Caki2 (cell line): ENCODE measurements at regions not wholly inside any gene's neighbourhood (a gene's known extent, or its start where the extent isn't known, plus 50 kb on each side); places are given as distances from the start of the nearest gene placed in this dataset.
"Not testable (repeated sequence)": the region's sequence is repeated elsewhere in the genome, so short reads cannot be mapped to it uniquely, and the experiment has no call there.

Experiments
- DNase-seq: peaks from one replicate; pipeline ENCODE4 v3.0.0-alpha.2; 2015; ENCODE audit warnings: low read depth
- in situ Hi-C: cut with HindIII; loops from 2 replicates; pipeline ENCODE4 v1.10.0; 2016; ENCODE audit warnings: low sequenced_read_pairs, low pct_unique_long_range_greater_than_20kb, mixed read lengths

DNA sequence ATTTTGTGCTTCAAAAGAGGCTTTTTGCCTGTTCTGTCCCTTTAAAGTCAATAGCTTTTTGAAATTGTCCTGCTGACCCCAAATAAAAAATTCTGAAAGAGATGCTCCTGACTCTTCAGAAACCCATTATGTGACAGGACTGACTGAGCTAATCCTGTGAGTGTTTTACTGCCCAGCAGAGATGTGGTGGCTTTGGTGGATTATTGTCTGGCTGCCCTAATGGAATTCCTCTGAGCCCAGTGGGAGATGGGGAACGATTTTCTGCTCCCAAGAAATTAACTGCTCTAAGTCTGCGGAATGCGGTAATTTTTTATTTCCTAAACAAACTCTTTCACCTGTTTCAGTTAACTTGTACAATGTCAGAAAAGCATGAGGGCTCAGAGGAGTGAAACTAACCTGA is 258.2 kb downstream of the IKZF2 start:
- in situ Hi-C loops: no loop called here
- DNase-seq: no peak

DNA sequence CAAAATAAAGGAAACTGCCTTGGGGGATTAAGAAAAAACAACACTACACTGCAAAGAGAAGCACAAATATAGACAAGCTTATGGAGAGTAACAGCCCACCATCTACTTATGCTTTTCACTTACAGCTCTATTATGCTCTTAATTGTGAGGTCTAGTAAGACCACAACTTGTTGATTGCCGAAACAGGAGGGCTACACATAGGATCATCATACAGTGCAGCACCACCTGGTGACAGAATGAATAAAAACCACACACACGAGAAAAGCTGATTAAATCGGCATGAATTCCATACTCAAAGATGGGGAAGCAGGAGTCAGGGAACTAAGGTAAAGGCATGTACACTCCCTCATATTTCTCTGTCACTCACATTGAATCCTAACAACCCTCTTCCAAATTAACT is 259.2 kb downstream of the IKZF2 start:
- DNase-seq: no peak
- in situ Hi-C loops: no loop called here

DNA sequence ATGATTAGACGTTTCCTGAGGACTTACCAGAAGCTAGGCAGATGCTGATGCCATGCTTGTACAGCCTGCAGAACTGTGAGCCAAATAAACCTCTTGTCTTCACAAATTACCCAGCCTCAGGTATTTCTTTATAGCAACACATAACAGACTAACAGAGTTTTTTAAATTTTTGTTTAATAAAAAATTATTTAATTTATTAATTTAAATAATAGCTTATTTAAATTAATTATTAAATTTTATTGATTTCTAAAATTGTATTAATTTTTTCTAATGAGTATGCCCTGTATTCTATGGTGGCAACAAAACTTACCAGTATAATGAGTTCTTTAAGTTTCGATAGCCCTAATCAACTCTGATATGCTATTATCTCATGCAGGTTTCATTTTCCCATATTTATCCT is 259.8 kb downstream of the IKZF2 start:
- in situ Hi-C loops: no loop called here
- DNase-seq: no peak

DNA sequence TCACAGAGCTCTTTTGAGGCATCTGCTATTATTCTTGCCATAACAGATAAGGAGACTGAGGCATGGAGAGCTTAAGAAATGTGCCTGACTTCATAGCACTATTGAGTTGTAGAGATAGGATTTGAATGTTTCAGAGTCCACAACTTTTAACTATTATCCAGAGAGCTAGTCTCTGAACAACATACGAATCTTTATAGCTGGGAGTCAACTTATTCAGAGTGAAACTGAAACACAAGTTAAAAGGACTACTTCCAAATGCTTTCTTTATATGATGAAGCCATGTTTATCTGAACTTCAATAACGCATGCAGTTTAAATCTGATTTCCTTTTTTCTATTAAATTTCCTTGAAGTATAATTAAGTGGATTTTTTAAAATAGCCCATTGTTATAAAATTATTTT is 268.8 kb downstream of the IKZF2 start:
- in situ Hi-C loops: no loop called here
- DNase-seq: no peak

DNA sequence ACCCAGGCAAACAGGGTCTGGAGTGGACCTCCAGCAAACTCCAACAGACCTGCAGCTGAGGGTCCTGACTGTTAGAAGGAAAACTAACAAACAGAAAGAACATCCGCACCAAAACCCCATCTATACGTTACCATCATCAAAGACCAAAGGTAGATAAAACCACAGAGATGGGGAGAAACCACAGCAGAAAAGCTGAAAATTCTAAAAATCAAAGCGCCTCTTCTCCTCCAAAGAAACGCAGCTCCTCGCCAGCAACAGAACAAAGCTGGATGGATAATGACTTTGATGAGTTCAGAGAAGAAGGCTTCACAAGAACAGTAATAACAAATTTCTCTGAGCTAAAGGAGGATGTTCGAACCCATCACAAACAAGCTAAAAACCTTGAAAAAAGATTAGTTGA is 274.9 kb downstream of the IKZF2 start:
- DNase-seq, in situ Hi-C loops: not testable (repeated sequence)

DNA sequence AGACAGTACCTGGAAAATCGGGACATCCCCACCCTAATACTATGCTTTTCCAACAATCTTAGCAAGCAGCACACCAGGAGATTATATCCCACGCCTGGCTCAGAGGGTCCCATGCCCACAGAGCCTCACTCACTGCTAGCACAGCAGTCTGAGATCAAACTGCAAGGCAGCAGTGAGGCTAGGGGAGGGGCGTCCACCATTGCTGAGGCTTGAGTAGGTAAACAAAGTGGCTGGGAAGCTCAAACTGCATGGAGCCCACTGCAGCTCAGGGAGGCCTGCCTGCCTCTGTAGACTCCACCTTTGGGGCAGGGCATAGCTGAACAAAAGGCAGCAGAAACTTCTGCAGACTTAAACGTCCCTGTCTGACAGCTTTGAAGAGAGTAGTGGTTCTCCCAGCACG is 275.5 kb downstream of the IKZF2 start:
- DNase-seq, in situ Hi-C loops: not testable (repeated sequence)

DNA sequence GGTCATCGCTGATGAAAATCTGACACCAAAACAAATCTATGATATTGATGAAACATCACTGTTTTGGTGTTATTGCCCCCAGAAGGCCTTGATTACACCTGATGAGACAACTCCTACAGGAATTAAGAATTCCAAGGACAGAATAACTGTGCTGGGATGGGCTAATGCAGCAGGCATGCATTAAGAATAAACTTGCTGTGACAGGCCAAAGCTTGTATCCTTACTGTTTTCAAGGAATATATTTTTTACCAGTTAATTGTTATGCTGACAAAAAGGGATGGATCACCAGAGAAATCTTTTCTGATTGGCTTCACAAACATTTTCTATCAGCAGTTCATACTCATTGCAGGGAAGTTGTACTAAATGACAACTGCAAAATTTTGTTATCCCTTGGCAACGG is 278.2 kb downstream of the IKZF2 start:
- in situ Hi-C loops: no loop called here
- DNase-seq: no peak

DNA sequence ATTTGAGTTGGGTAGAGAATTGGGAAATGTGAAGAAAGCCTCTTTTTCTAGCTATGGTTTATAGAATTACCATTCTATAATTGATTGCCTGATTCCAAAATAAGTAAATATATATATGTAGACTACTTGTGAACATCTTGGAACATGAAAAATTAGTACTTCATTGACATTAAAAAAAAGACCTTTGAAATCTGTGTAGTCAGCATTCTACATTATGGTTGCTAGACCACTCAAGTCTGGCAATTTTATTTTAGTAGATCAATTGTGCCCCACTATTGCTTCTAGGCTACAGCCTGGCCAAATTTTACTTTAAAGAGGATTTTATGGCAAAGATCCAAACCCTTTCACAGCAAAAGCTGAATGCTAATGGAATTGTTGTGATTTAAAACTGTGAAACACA is 279.8 kb downstream of the IKZF2 start:
- DNase-seq: no peak

DNA sequence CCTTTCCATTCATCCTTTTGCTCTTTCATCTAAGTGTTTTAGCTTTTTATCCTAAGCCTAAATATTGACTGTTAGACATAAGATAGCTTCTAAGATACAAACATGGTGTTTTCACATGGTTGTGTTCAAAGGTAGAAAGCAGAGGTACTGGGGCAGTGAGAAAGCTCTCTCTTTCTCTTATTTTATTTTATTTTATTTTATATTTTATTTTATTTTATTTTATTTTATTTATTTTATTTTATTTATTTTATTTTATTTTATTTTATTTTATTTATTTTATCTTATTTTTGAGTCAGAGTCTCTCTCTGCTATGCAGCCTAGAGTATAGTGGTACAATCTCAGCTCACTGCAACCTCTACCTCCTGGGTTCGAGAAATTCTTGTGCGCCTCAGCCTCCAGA is 287.2 kb downstream of the IKZF2 start:
- no peak for DNase-seq
- in situ Hi-C loops: no loop called here

More for the DNA sequence above, 279.8 kb downstream of the IKZF2 start:
- in situ Hi-C loops: no loop called here

DNA sequence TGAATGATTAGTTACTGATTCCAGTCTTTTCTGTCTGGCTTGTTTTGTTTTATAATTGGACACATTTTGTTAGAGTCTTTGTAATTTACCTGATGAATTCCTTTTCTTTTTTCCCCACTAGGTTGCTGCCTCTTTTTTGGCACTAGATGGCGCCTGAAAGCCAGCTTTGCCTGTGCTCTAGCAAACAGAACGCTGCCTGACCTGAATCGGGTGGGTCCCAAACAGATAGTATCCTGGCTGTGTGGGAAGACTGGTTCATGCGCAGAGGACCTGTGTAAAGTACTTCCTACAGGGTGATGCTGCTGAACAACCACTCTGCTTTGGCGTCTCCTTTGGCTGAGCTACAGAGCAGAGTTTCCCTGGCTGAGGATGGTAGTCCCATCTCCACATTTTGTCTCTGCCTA is 288.2 kb downstream of the IKZF2 start:
- DNase-seq: peak; percentile 26
- in situ Hi-C loops: no loop called here

DNA sequence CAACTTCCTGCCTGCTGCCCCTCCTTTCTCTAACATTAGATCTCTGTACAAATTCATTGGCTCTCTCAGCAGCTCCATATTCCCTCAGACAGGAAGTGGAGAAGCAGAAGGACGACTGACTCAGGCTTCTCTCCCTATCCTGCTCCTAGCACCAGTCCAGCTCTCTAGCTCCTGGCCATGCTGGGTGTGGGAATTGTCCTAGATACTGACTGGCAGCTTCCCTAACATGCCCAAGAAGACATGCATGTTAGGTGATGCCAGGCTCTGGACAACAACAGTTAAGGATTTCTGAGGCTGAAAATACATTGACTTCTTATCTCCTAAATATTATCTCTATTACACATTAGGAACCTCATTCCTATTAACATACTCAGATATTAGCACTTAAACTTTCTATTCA is 292.9 kb downstream of the IKZF2 start:
- DNase-seq: no peak
- in situ Hi-C loops: no loop called here

DNA sequence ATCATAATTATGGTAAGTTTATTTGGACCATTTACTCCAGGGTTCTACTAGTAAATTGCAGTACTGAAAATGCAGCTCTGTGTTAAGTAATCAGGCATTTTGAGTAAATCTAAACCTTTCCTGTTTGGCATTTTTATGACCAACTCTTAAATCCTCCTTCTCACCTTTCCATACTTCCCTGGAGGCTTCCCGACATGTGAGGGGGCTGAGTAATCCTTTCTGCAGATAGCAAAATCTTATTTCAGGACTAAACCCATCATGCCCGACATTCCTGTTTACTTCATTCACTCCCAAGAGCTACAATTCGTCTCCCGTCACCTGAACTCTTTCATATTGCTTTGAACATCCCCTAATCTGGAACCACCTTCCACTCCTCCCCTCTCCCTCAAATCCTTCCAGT is 296.6 kb downstream of the IKZF2 start:
- in situ Hi-C loops: no loop called here
- DNase-seq: no peak

DNA sequence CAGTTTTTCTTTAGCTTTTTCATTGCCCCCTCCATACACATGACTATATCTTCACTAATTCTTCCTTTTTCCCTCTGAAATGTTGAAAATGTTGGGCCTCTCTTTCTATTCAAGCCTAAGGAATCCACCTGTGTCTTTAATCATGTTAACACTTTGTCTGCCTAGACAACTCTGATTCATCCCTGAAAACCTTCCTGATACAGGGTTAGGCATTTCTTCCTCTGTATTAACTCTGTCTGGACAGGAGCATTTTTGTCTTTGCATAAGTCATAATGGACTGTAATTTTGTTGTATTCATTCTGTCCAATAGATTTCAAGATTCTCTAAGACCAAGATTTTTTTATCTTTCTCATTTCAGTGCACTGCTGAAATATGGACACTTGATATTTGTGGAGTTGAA is 297.3 kb downstream of the IKZF2 start:
- in situ Hi-C loops: no loop called here
- DNase-seq: no peak

DNA sequence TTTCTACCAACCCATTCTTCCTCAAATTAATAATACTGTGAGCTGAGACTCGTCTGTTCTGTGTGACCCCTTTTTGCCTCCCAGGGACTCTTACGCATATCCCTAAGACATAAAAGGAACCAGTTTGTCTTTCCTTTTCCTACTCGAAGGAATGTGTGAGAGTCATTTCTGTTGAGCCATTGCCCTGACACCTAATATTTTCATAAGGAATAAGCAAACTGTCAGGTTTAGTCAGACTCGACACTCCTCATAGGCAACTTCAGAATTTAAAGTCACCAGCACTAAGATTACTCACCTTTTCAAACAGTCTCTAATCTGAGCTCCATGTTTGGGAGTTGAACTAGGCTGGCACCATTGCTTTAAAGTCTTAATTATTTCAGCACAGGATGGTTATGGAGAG is 305.5 kb downstream of the IKZF2 start:
- no peak for DNase-seq
- in situ Hi-C loops: no loop called here

DNA sequence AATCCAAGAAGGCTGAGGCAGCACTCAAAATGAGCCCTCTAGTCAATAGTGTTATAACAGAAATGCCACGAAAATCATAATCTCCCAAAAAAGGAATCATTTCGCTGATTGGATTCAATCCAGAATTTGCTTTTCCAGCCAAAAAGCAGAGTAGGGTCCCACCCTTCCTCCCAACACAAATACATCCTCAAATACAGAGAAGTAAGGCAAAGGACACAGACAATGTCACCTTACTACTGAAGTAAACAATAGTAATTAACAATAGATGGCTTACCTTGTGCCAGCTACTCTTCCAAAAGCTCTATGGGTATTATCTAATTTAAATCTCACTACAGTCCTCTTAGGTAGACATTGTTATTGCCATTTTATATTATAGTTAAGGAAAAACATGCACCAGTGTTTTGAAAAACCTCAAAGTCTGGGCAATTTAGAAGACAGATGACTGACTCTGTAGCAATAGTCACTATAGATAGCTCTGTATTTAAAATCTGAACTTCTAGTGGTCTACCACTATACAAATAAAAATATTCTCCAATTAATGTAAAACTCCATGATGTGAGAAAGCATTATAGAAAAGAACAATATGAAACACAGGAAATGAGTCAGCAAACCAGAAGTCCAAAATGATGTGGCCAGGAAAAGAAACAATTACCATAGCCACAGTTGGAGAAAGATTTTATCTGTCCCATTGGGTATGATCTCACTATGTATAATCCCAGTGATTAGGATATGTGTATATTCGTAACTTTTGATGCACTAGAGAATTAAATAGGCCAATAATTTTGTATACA is 305.0 kb upstream of the ERBB4 start:
- in situ Hi-C loops: no loop called here

DNA sequence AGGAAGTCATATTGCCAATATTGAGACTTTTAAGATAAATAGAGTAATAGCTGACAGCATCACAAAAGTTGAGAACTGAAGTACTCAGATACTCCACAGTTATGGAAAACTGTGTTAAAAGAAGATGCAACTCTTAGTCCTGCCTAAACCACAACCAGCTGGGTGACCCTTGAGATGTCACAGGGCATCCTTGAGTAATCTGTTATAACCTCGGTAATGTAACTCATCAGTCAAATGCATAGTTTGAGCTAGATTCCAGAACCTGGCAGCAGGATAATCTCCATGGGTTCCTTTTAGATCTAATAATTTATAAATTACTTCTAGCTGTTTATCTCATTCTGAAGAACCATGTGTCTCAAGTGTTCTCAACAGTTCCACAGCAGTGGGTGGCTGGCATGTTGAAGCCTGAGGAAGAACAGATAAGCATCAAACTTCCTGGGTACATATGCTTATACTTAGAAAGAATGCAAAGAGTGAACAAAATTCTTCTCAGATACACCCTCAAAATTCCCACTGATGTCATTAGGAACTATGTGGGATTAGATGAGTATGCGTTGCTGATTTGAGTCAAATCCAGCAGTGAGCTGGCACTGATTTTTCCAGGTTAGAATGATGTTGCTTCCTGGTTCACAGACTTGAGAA is 304.1 kb upstream of the ERBB4 start:
- DNase-seq: no peak
- in situ Hi-C loops: no loop called here

More for the DNA sequence above, 305.0 kb upstream of the ERBB4 start:
- DNase-seq: no peak

DNA sequence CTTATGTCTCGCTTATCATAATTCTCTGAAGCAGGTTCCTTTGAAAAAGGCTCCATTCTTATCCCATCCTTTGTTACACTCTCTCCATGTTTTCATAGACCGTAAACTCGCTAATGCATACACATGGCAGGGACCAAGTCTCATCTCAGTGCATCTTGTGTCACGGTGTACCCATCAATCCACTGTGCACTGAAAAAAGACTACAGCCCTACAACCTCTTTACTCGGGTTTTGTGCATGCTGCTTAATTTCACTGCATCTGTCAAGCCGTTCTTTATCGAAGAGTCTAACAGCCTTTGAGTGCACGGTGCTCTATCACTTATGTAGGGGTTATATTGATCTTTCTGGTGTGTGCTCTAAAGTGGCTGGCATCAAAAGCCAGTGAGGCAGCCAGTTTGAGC is 302.9 kb upstream of the ERBB4 start:
- in situ Hi-C loops: no loop called here
- no peak for DNase-seq

DNA sequence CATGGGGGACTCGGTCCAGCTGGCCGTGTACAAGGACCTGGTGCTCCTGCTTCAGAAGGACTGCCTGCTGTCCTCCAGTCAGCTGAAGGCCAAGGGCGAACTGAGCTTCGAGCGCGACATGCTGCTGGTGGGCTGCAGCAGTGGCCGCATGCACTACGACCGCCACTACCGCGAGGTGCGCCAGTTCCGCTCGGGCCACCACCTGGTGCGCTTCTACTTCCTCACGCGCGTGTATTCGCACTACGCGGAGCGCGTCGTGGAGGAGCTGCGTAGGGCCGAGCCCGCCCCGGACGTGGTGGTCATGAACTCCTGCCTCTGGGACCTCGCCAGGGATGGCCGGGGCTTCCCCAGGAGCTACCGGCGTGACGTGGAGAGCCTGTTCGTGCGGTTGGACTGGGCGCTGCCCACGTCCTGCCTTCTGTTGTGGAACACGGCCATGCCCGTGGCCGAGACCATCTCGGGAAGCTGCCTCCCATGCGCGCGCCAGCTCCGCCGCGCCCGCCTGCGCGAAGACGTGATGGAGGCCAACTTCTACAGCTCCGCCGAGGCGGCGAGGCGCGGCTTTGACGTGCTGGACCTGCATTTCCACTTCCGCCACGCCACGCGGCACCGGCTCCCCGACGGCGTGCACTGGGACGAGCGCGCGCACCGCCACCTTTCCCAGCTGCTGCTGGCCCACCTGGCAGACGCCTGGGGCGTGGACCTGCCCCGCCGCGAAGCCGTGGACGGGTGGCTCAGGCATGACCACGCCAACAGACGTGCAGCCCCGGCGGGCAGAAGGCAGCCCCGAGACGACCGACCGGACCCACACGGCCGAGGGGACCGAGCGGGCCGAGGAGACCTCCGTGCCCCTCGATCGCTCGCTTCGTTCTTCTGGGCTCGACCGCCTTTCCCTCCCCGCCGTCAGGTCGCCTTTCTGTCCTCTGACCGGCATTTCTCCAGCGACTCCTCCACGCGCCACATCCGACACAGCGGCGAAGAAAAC is 293.9 kb upstream of the ERBB4 start:
- DNase-seq: no peak
- in situ Hi-C loops: no loop called here

DNA sequence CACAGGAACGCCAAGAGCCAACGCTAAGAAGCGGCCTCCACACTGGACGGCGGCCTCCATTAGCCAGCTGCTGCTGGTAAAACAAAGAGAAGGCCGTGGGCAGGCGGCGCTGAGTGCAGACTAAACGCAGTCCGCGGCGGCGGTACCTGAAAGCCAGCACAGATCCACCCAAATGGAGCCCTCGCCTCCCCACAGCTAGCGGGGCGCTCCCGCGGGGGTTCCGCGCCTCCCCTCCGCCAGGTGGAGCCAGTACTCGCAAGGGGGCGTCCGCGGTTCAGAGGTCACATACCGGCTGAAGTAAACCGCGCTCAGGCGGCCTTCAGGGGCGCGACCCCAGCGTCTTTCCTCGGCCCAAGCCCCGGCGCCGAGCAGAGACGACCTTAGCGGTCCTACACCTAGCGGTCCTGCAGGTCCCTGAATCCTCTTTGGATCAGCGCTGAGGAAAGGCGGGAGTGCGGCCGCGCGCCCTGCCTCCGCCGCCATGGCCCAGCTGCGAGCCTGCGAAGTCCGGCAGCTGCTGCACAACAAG is 293.1 kb upstream of the ERBB4 start:
- no peak for DNase-seq
- in situ Hi-C loops: no loop called here
